NB4 (cell line): ENCODE measurements at regions not wholly inside any gene's neighbourhood (a gene's known extent, or its start where the extent isn't known, plus 50 kb on each side); places are given as distances from the start of the nearest gene placed in this dataset.

Experiments
- MYC ChIP-seq: IDR thresholded peaks from 2 replicates; pipeline ENCODE4 v1.6.1; 2011; ENCODE audit warnings: low read depth, low read length
- POLR2A ChIP-seq: IDR thresholded peaks from 2 replicates; pipeline ENCODE4 v1.6.1; 2011; ENCODE audit warnings: mild to moderate bottlenecking; ENCODE audit not compliant: insufficient read length; ENCODE audit errors: extremely low read depth
- TF ChIP-seq, protein P1 (sequence below): IDR thresholded peaks from one replicate; pipeline ENCODE4 v1.5.1; 2012; ENCODE audit warnings: low read depth, low read length

DNA sequence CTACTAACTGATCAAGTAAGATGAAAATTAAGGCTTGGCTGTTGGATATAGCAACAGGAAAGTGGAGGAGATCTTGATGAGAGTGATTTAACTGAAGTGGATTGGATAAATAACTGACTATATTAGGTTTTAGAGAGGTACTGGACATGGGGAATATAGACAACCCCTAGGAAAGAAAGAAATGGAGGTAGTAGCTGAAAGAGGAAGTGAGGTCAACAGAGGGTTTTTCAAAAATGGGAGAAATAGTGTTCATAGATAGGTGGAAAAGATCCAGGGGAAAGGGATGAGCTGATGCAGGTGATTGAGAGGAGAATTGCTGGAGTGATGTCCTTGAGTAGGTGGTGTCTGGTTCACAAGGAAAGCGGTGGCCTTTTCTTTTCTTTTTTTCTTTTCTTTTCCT lies 69.9 kb upstream of the PSME4 start:
- no peak for TF ChIP-seq POLR2A
- TF ChIP-seq MYC: no peak
- TF ChIP-seq, protein P1, sequence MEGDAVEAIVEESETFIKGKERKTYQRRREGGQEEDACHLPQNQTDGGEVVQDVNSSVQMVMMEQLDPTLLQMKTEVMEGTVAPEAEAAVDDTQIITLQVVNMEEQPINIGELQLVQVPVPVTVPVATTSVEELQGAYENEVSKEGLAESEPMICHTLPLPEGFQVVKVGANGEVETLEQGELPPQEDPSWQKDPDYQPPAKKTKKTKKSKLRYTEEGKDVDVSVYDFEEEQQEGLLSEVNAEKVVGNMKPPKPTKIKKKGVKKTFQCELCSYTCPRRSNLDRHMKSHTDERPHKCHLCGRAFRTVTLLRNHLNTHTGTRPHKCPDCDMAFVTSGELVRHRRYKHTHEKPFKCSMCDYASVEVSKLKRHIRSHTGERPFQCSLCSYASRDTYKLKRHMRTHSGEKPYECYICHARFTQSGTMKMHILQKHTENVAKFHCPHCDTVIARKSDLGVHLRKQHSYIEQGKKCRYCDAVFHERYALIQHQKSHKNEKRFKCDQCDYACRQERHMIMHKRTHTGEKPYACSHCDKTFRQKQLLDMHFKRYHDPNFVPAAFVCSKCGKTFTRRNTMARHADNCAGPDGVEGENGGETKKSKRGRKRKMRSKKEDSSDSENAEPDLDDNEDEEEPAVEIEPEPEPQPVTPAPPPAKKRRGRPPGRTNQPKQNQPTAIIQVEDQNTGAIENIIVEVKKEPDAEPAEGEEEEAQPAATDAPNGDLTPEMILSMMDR: no peak
